ENCODE measurements at regions not wholly inside any gene's neighbourhood (a gene's known extent, or its start where the extent isn't known, plus 50 kb on each side); places are given as distances from the start of the nearest gene placed in this dataset.

DNA sequence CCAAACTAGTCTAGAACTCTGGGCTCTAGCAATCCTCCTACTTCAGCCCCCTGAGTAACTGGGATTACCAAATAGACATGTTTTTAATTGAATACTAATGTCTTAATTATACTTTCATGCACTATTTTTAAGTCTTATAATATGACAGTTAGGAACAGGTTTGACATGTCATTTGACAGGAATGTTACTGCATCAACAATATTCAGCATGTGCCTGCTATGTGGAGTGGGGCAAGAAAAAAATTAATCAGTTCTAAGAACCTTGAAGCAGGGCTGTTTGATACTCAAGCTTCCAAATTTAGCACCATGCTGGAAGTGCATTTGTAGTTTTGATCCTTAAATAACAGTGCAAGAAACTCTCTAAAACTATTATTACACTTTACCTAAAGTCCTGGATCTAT is 265.3 kb downstream of the MZT1 start:
- ChIA-PET POLR2A (no interaction called here), CTCF (interaction anchor here (1.2 to 2.0 kb wide), 2 partner anchors 10 to 11 kb away, joined by 5 read pairs; no protein-coding TSS in a partner anchor)
- Histone ChIP-seq H3K9me2 (no peaks in the 10 kb centered on the region), H3K9me3 (no peaks in the 10 kb centered on the region), H3K4me1 (ENCODE audit: control insufficient read depth in 1 of 2, insufficient read depth in 2 of 2, low read depth in 1 of 2, low read length in 1 of 2) (peaks cover 0 to 2% of the 10 kb centered on the region in 2 experiments; a peak in 1 of 4 replicates), H4K20me1 (ENCODE audit: insufficient read depth) (no peaks in the 10 kb centered on the region), H2AFZ (ENCODE audit: low read depth) (no peak overlapping the region), H3F3A (replicated peaks; ENCODE audit: insufficient read depth) (no peaks in the 10 kb centered on the region), H3K4me3 (ENCODE audit: low read depth in 2 of 2, low read length in 1 of 2) (no peak overlapping the region), H3K36me3 (replicated peaks in 1 of 2; ENCODE audit: control insufficient read depth in 1 of 2, insufficient read depth in 2 of 2, low read length in 1 of 2) (no peaks in the 10 kb centered on the region), H3K79me2 (ENCODE audit: insufficient read depth) (no peaks in the 10 kb centered on the region), H3K27me3 (ENCODE audit: insufficient read depth) (no peaks in the 10 kb centered on the region), H3K4me2 (no peak overlapping the region), H3K9ac (no peak overlapping the region), H3K27ac (ENCODE audit: low read depth in 2 of 2, low read length in 1 of 2) (no peak overlapping the region)
- TF ChIP-seq MXI1 (IDR thresholded peaks at IDR 0.05; ENCODE audit: low read depth, low read length): no peak
- TF ChIP-seq NFIC (IDR thresholded peaks at IDR 0.05; ENCODE audit: borderline replicate concordance): no peak
- no peak for TF ChIP-seq JUND (IDR thresholded peaks at IDR 0.05)
- no peak for TF ChIP-seq FOXM1 (IDR thresholded peaks at IDR 0.05; ENCODE audit: low read depth)
- no peak for TF ChIP-seq TEAD4 (IDR thresholded peaks at IDR 0.05; ENCODE audit: borderline replicate concordance, insufficient read depth)
- no peak for TF ChIP-seq EZH2phosphoT487 (IDR thresholded peaks at IDR 0.05; ENCODE audit: borderline replicate concordance, low read depth)
- TF ChIP-seq RCOR1 (IDR thresholded peaks at IDR 0.05; ENCODE audit: low read length): no peak
- no peak for TF ChIP-seq EP300 (IDR thresholded peaks at IDR 0.05; ENCODE audit: borderline replicate concordance in 1 of 2, low read depth in 1 of 2, low read length in 1 of 2)
- TF ChIP-seq, protein P1, sequence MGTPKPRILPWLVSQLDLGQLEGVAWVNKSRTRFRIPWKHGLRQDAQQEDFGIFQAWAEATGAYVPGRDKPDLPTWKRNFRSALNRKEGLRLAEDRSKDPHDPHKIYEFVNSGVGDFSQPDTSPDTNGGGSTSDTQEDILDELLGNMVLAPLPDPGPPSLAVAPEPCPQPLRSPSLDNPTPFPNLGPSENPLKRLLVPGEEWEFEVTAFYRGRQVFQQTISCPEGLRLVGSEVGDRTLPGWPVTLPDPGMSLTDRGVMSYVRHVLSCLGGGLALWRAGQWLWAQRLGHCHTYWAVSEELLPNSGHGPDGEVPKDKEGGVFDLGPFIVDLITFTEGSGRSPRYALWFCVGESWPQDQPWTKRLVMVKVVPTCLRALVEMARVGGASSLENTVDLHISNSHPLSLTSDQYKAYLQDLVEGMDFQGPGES (IDR thresholded peaks at IDR 0.05; ENCODE audit: low read depth, low read length): no peak
- no peak for DNase-seq

DNA sequence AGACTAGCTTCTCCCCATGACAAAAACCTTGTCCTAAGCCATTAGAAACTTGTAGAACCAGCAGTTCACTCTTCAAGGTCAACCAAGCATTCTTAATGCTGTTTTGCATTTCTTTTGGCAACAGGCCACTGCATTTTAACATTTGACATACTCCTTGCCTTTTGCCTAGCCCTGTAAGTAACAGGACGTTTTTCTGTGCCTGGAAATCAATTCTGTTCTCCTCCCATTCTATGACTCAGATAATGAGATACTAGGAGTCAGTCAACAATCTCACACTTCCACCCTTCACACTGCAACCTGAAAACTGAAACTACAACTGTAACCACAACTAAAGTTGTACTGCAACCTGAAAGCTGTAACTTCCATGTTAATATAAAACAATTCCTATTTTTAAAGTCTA is 268.7 kb downstream of the MZT1 start:
- H3K4me2 ChIP-seq: no peak overlapping the region
- H2AFZ ChIP-seq (ENCODE audit: low read depth): peak overlapping the region; percentile 26; the same call in 1 of the 2 replicates
- H3K36me3 ChIP-seq (replicated peaks in 1 of 2; ENCODE audit: control insufficient read depth in 1 of 2, insufficient read depth in 2 of 2, low read length in 1 of 2): no peaks in the 10 kb centered on the region
- no peaks in the 10 kb centered on the region for H3K27me3 ChIP-seq (ENCODE audit: insufficient read depth)
- ChIA-PET POLR2A (no interaction called here), CTCF (interaction anchor here (0.9 to 1.5 kb wide), 2 partner anchors 16 to 45 kb away, joined by 3 read pairs; no protein-coding TSS in a partner anchor)
- no peaks in the 10 kb centered on the region for H3K79me2 ChIP-seq (ENCODE audit: insufficient read depth)
- no peak overlapping the region for H3K27ac ChIP-seq (ENCODE audit: low read depth in 2 of 2, low read length in 1 of 2)
- no peak overlapping the region for H3K9ac ChIP-seq
- peaks cover 0 to 2% of the 10 kb centered on the region in 2 experiments; a peak in 1 of 4 replicates for H3K4me1 ChIP-seq (ENCODE audit: control insufficient read depth in 1 of 2, insufficient read depth in 2 of 2, low read depth in 1 of 2, low read length in 1 of 2)
- TF ChIP-seq GATA2 (CRISPR knock-in tag; IDR thresholded peaks at IDR 0.05): no peak
- no peak for TF ChIP-seq RAD21 (IDR thresholded peaks at IDR 0.05; ENCODE audit: low read length)
- no peak for TF ChIP-seq MXI1 (IDR thresholded peaks at IDR 0.05; ENCODE audit: low read depth, low read length)
- TF ChIP-seq FOXM1 (IDR thresholded peaks at IDR 0.05; ENCODE audit: low read depth): no peak
- TF ChIP-seq, protein P1 (IDR thresholded peaks at IDR 0.05; ENCODE audit: low read depth, low read length): no peak
- TF ChIP-seq REST (IDR thresholded peaks at IDR 0.05; ENCODE audit: low read depth, low read length): no peak
- no peak for TF ChIP-seq RXRA (IDR thresholded peaks at IDR 0.05; ENCODE audit: borderline replicate concordance, low read depth)
- TF ChIP-seq EZH2phosphoT487 (IDR thresholded peaks at IDR 0.05; ENCODE audit: borderline replicate concordance, low read depth): no peak
- TF ChIP-seq RCOR1 (IDR thresholded peaks at IDR 0.05; ENCODE audit: low read length): no peak
- TF ChIP-seq YY1 (IDR thresholded peaks at IDR 0.05; ENCODE audit: low read depth): no peak
- no peak for TF ChIP-seq ZBTB33 (IDR thresholded peaks at IDR 0.05; ENCODE audit: borderline replicate concordance, low read depth)
- TF ChIP-seq SMC3 (IDR thresholded peaks at IDR 0.05; ENCODE audit: low read depth, low read length): no peak
- no peak for TF ChIP-seq NRF1 (IDR thresholded peaks at IDR 0.05; ENCODE audit: low read depth, low read length)
- TF ChIP-seq POLR2AphosphoS5 (IDR thresholded peaks at IDR 0.05; ENCODE audit: low read depth, low read length): no peak
- no peak for TF ChIP-seq TEAD4 (IDR thresholded peaks at IDR 0.05; ENCODE audit: borderline replicate concordance, insufficient read depth)
- no peak for TF ChIP-seq JUND (IDR thresholded peaks at IDR 0.05)
- no peaks in the 10 kb centered on the region for H3K9me3 ChIP-seq
- H3K4me3 ChIP-seq (ENCODE audit: low read depth in 2 of 2, low read length in 1 of 2): no peak overlapping the region
- DNase-seq: no peak
- 0% methylated on average over 1 of the region's 1 CpG for WGBS (ENCODE audit: low lambda C conversion rate)
- H3F3A ChIP-seq (replicated peaks; ENCODE audit: insufficient read depth): no peaks in the 10 kb centered on the region
- H3K9me2 ChIP-seq: no peaks in the 10 kb centered on the region
- no peaks in the 10 kb centered on the region for H4K20me1 ChIP-seq (ENCODE audit: insufficient read depth)

All from SK-N-SH (cell line).